ENCODE measurements at regions not wholly inside any gene's neighbourhood (a gene's known extent, or its start where the extent isn't known, plus 50 kb on each side); places are given as distances from the start of the nearest gene placed in this dataset.

DNA sequence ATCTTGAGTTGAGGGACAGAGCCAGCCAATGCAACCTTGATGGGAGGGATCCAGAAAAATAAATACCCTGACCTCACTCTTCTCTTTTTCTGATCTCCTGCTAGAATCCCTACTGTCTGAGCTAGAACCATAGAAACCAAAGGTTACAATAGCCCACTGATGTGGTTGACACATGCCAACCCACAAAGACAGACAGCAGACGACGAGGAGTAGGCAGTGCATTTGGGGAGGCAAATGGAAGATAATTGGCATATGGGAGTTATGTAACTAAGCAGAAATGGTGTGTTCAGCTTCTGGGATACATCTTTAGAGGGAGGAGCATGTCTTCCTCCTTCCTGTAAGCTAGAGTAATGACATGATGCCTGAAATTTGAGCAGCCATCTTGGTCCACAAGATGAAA lies 171.7 kb upstream of the FGGY start:
- Histone ChIP-seq H3K4me1 (ENCODE audit: control insufficient read depth in 2 of 2, insufficient read depth in 1 of 2, low read depth in 1 of 2, low read length in 2 of 2) (peaks cover 6 to 10% of the 10 kb centered on the region in 2 donors), H3K14ac (ENCODE audit: low read length) (no peak overlapping the region), H2AFZ (ENCODE audit: low read length) (no peak overlapping the region), H3K23ac (ENCODE audit: low read depth, low read length, poor library complexity) (no peak overlapping the region), H2BK120ac (ENCODE audit: low read depth, low read length) (no peak overlapping the region), H3K27ac (replicated peaks; ENCODE audit: low read length) (no peak overlapping the region), H3K36me3 (replicated peaks in 1 of 2; ENCODE audit: control insufficient read depth in 2 of 2, insufficient read depth in 2 of 2, low read length in 2 of 2) (no peaks in the 10 kb centered on the region), H3K18ac (ENCODE audit: low read length) (no peak overlapping the region), H3K79me1 (ENCODE audit: low read depth, low read length) (no peaks in the 10 kb centered on the region), H3K27me3 (ENCODE audit: control insufficient read depth in 3 of 3, insufficient read depth in 3 of 3, low read depth in 1 of 3, low read length in 3 of 3) (no peaks in the 10 kb centered on the region), H3K4ac (ENCODE audit: low read length) (no peak overlapping the region), H2BK5ac (ENCODE audit: low read length) (no peak overlapping the region), H3K4me3 (ENCODE audit: low read length in 2 of 2) (no peak overlapping the region), H2BK12ac (ENCODE audit: low read length) (no peak overlapping the region), H3K4me2 (ENCODE audit: insufficient read depth, low read length, poor library complexity, severe bottlenecking) (no peak overlapping the region), H3K9me3 (replicated peaks in 1 of 2; ENCODE audit: control insufficient read depth in 2 of 2, insufficient read depth in 1 of 2, low read depth in 1 of 2, low read length in 2 of 2) (peaks cover 0 to 7% of the 10 kb centered on the region in 2 donors), H2BK15ac (ENCODE audit: low read length) (no peak overlapping the region), H3K9ac (ENCODE audit: low read depth, low read length, poor library complexity) (no peak overlapping the region), H2AK5ac (ENCODE audit: low read depth, low read length) (no peak overlapping the region), H4K8ac (ENCODE audit: low read depth, low read length) (no peak overlapping the region), H4K91ac (ENCODE audit: low read depth, low read length, poor library complexity) (no peak overlapping the region)
- no peak for DNase-seq (ENCODE audit: low spot score)
- WGBS, 2 donors (ENCODE audit: extremely low coverage in 2 of 2, insufficient read length in 2 of 2, insufficient replicate concordance in 1 of 2) = no CpG with 5 or more reads among the region's 2 CpGs

DNA sequence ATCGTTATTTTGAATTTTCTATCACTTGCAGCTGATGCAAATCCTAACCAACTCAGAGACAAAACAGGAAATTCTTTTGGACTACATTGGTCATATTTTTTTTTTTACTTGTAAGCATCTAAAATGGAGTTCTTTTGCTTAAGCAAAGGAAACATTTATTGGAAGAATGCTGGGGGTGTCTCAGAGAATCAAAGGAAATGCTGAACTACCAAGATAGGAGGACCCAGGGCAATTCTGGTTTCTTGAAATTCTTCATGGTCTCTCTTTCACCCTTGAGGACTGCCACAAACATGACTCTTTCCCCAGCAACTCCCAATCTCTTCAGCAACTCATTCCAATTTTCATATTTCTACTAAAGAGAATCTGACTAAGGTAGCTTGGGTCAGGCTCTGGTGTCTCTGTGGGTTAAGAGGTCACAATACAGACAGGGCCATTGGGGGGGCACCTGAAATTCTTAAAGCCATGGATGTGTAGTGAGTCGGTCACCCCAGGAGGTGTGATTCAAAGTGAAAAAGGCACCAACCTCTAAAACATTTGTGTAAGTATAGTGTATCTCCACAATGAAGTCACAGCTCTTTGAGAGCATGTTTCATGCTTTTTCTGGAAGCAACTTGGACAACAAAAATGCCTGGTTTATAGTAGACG lies 171.1 kb upstream of the FGGY start:
- Histone ChIP-seq H3K4ac (ENCODE audit: low read length) (no peak overlapping the region), H2AK5ac (ENCODE audit: low read depth, low read length) (no peak overlapping the region), H3K9me3 (replicated peaks in 1 of 2; ENCODE audit: control insufficient read depth in 2 of 2, insufficient read depth in 1 of 2, low read depth in 1 of 2, low read length in 2 of 2) (peaks cover 0 to 7% of the 10 kb centered on the region in 2 donors), H3K4me2 (ENCODE audit: insufficient read depth, low read length, poor library complexity, severe bottlenecking) (no peak overlapping the region), H3K14ac (ENCODE audit: low read length) (no peak overlapping the region), H3K27ac (replicated peaks; ENCODE audit: low read length) (no peak overlapping the region), H2AFZ (ENCODE audit: low read length) (no peak overlapping the region), H3K27me3 (ENCODE audit: control insufficient read depth in 3 of 3, insufficient read depth in 3 of 3, low read depth in 1 of 3, low read length in 3 of 3) (no peaks in the 10 kb centered on the region), H4K91ac (ENCODE audit: low read depth, low read length, poor library complexity) (no peak overlapping the region), H2BK12ac (ENCODE audit: low read length) (no peak overlapping the region), H3K23ac (ENCODE audit: low read depth, low read length, poor library complexity) (no peak overlapping the region), H3K9ac (ENCODE audit: low read depth, low read length, poor library complexity) (no peak overlapping the region), H2BK120ac (ENCODE audit: low read depth, low read length) (no peak overlapping the region), H4K8ac (ENCODE audit: low read depth, low read length) (no peak overlapping the region), H3K4me1 (ENCODE audit: control insufficient read depth in 2 of 2, insufficient read depth in 1 of 2, low read depth in 1 of 2, low read length in 2 of 2) (peaks cover 6 to 10% of the 10 kb centered on the region in 2 donors), H2BK15ac (ENCODE audit: low read length) (no peak overlapping the region), H3K4me3 (ENCODE audit: low read length in 2 of 2) (no peak overlapping the region), H3K36me3 (replicated peaks in 1 of 2; ENCODE audit: control insufficient read depth in 2 of 2, insufficient read depth in 2 of 2, low read length in 2 of 2) (no peaks in the 10 kb centered on the region), H3K18ac (ENCODE audit: low read length) (no peak overlapping the region), H3K79me1 (ENCODE audit: low read depth, low read length) (no peaks in the 10 kb centered on the region), H2BK5ac (ENCODE audit: low read length) (no peak overlapping the region)
- WGBS, 2 donors (ENCODE audit: extremely low coverage in 2 of 2, insufficient read length in 2 of 2, insufficient replicate concordance in 1 of 2) = no CpG with 5 or more reads among the region's 3 CpGs
- no peak for DNase-seq (ENCODE audit: low spot score)

DNA sequence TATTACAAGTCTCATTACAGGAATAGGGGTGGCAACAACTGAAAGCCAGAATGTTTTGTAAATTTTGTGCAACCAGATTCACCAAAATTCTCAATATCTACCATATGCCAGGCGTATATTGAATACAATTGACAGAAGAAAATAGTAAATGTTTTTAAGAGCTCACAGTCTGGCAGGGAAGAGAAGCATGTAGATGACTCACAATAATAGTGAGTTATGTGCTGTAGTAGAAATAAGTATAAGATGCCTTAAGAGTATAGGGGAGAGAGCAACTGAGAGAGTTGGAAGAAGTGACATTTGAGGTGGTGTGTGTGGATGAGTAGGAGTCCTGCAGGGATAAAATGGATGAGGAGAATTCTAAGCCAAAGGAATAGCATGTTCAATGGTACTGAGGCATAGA lies 170.5 kb upstream of the FGGY start:
- Histone ChIP-seq H3K9ac (ENCODE audit: low read depth, low read length, poor library complexity) (no peak overlapping the region), H2BK12ac (ENCODE audit: low read length) (no peak overlapping the region), H2AFZ (ENCODE audit: low read length) (no peak overlapping the region), H3K4me1 (ENCODE audit: control insufficient read depth in 2 of 2, insufficient read depth in 1 of 2, low read depth in 1 of 2, low read length in 2 of 2) (peaks cover 6 to 10% of the 10 kb centered on the region in 2 donors), H3K9me3 (replicated peaks in 1 of 2; ENCODE audit: control insufficient read depth in 2 of 2, insufficient read depth in 1 of 2, low read depth in 1 of 2, low read length in 2 of 2) (peaks cover 0 to 7% of the 10 kb centered on the region in 2 donors), H3K4ac (ENCODE audit: low read length) (no peak overlapping the region), H2BK5ac (ENCODE audit: low read length) (no peak overlapping the region), H2BK120ac (ENCODE audit: low read depth, low read length) (no peak overlapping the region), H3K27ac (replicated peaks; ENCODE audit: low read length) (no peak overlapping the region), H2AK5ac (ENCODE audit: low read depth, low read length) (no peak overlapping the region), H4K8ac (ENCODE audit: low read depth, low read length) (no peak overlapping the region), H4K91ac (ENCODE audit: low read depth, low read length, poor library complexity) (no peak overlapping the region), H3K14ac (ENCODE audit: low read length) (no peak overlapping the region), H3K23ac (ENCODE audit: low read depth, low read length, poor library complexity) (no peak overlapping the region), H3K79me1 (ENCODE audit: low read depth, low read length) (no peaks in the 10 kb centered on the region), H3K27me3 (ENCODE audit: control insufficient read depth in 3 of 3, insufficient read depth in 3 of 3, low read depth in 1 of 3, low read length in 3 of 3) (no peaks in the 10 kb centered on the region), H3K36me3 (replicated peaks in 1 of 2; ENCODE audit: control insufficient read depth in 2 of 2, insufficient read depth in 2 of 2, low read length in 2 of 2) (no peaks in the 10 kb centered on the region), H3K4me3 (ENCODE audit: low read length in 2 of 2) (no peak overlapping the region), H3K18ac (ENCODE audit: low read length) (no peak overlapping the region), H3K4me2 (ENCODE audit: insufficient read depth, low read length, poor library complexity, severe bottlenecking) (no peak overlapping the region), H2BK15ac (ENCODE audit: low read length) (no peak overlapping the region)
- no CpG with 5 or more reads among the region's 1 CpG for WGBS, 2 donors (ENCODE audit: extremely low coverage in 2 of 2, insufficient read length in 2 of 2, insufficient replicate concordance in 1 of 2)
- DNase-seq (ENCODE audit: low spot score) = no peak

DNA sequence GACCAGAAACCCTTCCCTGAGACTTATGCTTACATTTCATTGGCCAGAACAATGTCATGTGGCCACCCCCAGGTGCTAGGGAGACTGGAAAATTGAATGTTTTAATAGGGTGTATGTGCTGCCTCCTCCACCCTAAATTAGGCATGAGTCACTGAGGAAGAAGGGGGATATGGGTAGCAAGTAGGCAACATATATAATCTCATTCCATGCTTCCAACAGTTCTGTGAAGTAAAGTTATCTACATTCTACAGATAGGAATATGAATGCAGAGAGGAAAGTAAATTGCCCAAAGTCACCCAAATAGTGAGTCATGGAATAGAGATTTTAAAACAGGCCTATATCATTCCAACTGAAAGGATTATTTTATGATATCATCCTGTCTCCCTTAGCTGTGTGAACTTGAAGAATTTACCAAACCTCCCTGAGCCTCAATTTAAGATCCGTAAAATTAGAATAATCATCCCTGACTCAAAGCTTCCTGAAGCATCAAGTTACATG lies 168.6 kb upstream of the FGGY start:
- H3K27me3 ChIP-seq (ENCODE audit: control insufficient read depth in 3 of 3, insufficient read depth in 3 of 3, low read depth in 1 of 3, low read length in 3 of 3) = no peaks in the 10 kb centered on the region
- H3K4me2 ChIP-seq (ENCODE audit: insufficient read depth, low read length, poor library complexity, severe bottlenecking) = no peak overlapping the region
- no peak overlapping the region for H3K23ac ChIP-seq (ENCODE audit: low read depth, low read length, poor library complexity)
- H2BK5ac ChIP-seq (ENCODE audit: low read length) = no peak overlapping the region
- peaks cover 0 to 7% of the 10 kb centered on the region in 2 donors for H3K9me3 ChIP-seq (replicated peaks in 1 of 2; ENCODE audit: control insufficient read depth in 2 of 2, insufficient read depth in 1 of 2, low read depth in 1 of 2, low read length in 2 of 2)
- H2BK120ac ChIP-seq (ENCODE audit: low read depth, low read length) = no peak overlapping the region
- H3K18ac ChIP-seq (ENCODE audit: low read length) = no peak overlapping the region
- H3K4me3 ChIP-seq (ENCODE audit: low read length in 2 of 2) = no peak overlapping the region
- no peak overlapping the region for H3K9ac ChIP-seq (ENCODE audit: low read depth, low read length, poor library complexity)
- peaks cover 7 to 18% of the 10 kb centered on the region in 2 donors for H3K4me1 ChIP-seq (ENCODE audit: control insufficient read depth in 2 of 2, insufficient read depth in 1 of 2, low read depth in 1 of 2, low read length in 2 of 2)
- H4K8ac ChIP-seq (ENCODE audit: low read depth, low read length) = no peak overlapping the region
- no CpG with 5 or more reads among the region's 1 CpG for WGBS, 2 donors (ENCODE audit: extremely low coverage in 2 of 2, insufficient read length in 2 of 2, insufficient replicate concordance in 1 of 2)
- H2BK15ac ChIP-seq (ENCODE audit: low read length) = no peak overlapping the region
- no peak overlapping the region for H3K27ac ChIP-seq (replicated peaks; ENCODE audit: low read length)
- H4K91ac ChIP-seq (ENCODE audit: low read depth, low read length, poor library complexity) = no peak overlapping the region
- no peak for DNase-seq (ENCODE audit: low spot score)
- no peak overlapping the region for H3K4ac ChIP-seq (ENCODE audit: low read length)
- no peaks in the 10 kb centered on the region for H3K79me1 ChIP-seq (ENCODE audit: low read depth, low read length)
- no peak overlapping the region for H2BK12ac ChIP-seq (ENCODE audit: low read length)
- no peak overlapping the region for H2AK5ac ChIP-seq (ENCODE audit: low read depth, low read length)
- H3K14ac ChIP-seq (ENCODE audit: low read length) = no peak overlapping the region
- H2AFZ ChIP-seq (ENCODE audit: low read length) = no peak overlapping the region
- H3K36me3 ChIP-seq (replicated peaks in 1 of 2; ENCODE audit: control insufficient read depth in 2 of 2, insufficient read depth in 2 of 2, low read length in 2 of 2) = no peaks in the 10 kb centered on the region
